ENCODE measurements at regions not wholly inside any gene's neighbourhood (a gene's known extent, or its start where the extent isn't known, plus 50 kb on each side); places are given as distances from the start of the nearest gene placed in this dataset.

- H4K20me1 ChIP-seq (ENCODE audit: insufficient read depth, low read length), result no peaks in the 10 kb centered on the region
- no peak for DNase-seq (ENCODE audit: low spot score)
- no peaks in the 10 kb centered on the region for H3K4me1 ChIP-seq (ENCODE audit: insufficient read depth, low read length, poor library complexity, severe bottlenecking)
- no peak overlapping the region for H2AFZ ChIP-seq (ENCODE audit: low read length)
- no peaks in the 10 kb centered on the region for H3K9me2 ChIP-seq (ENCODE audit: insufficient read depth, low read length)
- H3K79me2 ChIP-seq (ENCODE audit: insufficient read depth, low read depth, low read length), result no peaks in the 10 kb centered on the region
- TF ChIP-seq EZH2phosphoT487 (IDR thresholded peaks at IDR 0.05; ENCODE audit: borderline replicate concordance, low read depth, low read length) (no peak), CTCF (conservative IDR thresholded peaks at IDR 0.05; ENCODE audit: low read length) (no peak)
- ChIA-PET POLR2A (interaction anchor here (0.6 kb wide), 1 partner anchor 422 kb away, joined by 3 read pairs; no protein-coding TSS in a partner anchor), CTCF (ENCODE audit: unreplicated experiment) (no interaction called here)
- H3K9me3 ChIP-seq (ENCODE audit: low read length), result no peaks in the 10 kb centered on the region
- no peaks in the 10 kb centered on the region for H3K36me3 ChIP-seq (ENCODE audit: insufficient read depth, low read length)
- no peak overlapping the region for H3K4me2 ChIP-seq (ENCODE audit: low read length)
- no TSS peak for BruUV-seq (replicated peaks)
- intact Hi-C loops (cut with micrococcal nuclease; ENCODE audit: unreplicated experiment), result no loop called here
- H3K27ac ChIP-seq (ENCODE audit: low read depth, low read length, poor library complexity, severe bottlenecking), result no peak overlapping the region
- no peak overlapping the region for H3K4me3 ChIP-seq (ENCODE audit: low read depth, low read length, poor library complexity, severe bottlenecking)
Measured at GRCh38 chr2:36137612-36138011, 218.0 kb upstream of the CRIM1 start.

GRCh38 chr2:36134281-36134680 is 221.3 kb upstream of the CRIM1 start:
- Histone ChIP-seq H3K36me3 (ENCODE audit: insufficient read depth, low read length) (no peaks in the 10 kb centered on the region), H3K9me3 (ENCODE audit: low read length) (no peaks in the 10 kb centered on the region), H3K4me2 (ENCODE audit: low read length) (no peak overlapping the region), H2AFZ (ENCODE audit: low read length) (no peak overlapping the region), H3K4me3 (ENCODE audit: low read depth, low read length, poor library complexity, severe bottlenecking) (no peak overlapping the region), H3K9me2 (ENCODE audit: insufficient read depth, low read length) (no peaks in the 10 kb centered on the region), H3K79me2 (ENCODE audit: insufficient read depth, low read depth, low read length) (no peaks in the 10 kb centered on the region), H3K4me1 (ENCODE audit: insufficient read depth, low read length, poor library complexity, severe bottlenecking) (no peaks in the 10 kb centered on the region), H4K20me1 (ENCODE audit: insufficient read depth, low read length) (no peaks in the 10 kb centered on the region), H3K27ac (ENCODE audit: low read depth, low read length, poor library complexity, severe bottlenecking) (no peak overlapping the region)
- CTCF ChIA-PET (ENCODE audit: unreplicated experiment), result no interaction called here
- no peak for TF ChIP-seq EZH2phosphoT487 (IDR thresholded peaks at IDR 0.05; ENCODE audit: borderline replicate concordance, low read depth, low read length)
- TF ChIP-seq CTCF (conservative IDR thresholded peaks at IDR 0.05; ENCODE audit: low read length), result no peak
- intact Hi-C loops (cut with micrococcal nuclease; ENCODE audit: unreplicated experiment), result no loop called here
- POLR2A ChIA-PET, result interaction anchor here (0.5 to 0.7 kb wide), 2 partner anchors 70 to 545 kb away, joined by 3 read pairs; no protein-coding TSS in a partner anchor
- BruUV-seq (replicated peaks), result no TSS peak
- no peak for DNase-seq (ENCODE audit: low spot score)

GRCh38 chr2:36128359-36128758 is 227.2 kb upstream of the CRIM1 start:
- Histone ChIP-seq H3K4me1 (ENCODE audit: insufficient read depth, low read length, poor library complexity, severe bottlenecking) (no peaks in the 10 kb centered on the region), H4K20me1 (ENCODE audit: insufficient read depth, low read length) (no peaks in the 10 kb centered on the region), H2AFZ (ENCODE audit: low read length) (no peak overlapping the region), H3K4me3 (ENCODE audit: low read depth, low read length, poor library complexity, severe bottlenecking) (no peak overlapping the region), H3K36me3 (ENCODE audit: insufficient read depth, low read length) (no peaks in the 10 kb centered on the region), H3K9me3 (ENCODE audit: low read length) (no peaks in the 10 kb centered on the region), H3K27ac (ENCODE audit: low read depth, low read length, poor library complexity, severe bottlenecking) (no peak overlapping the region), H3K9me2 (ENCODE audit: insufficient read depth, low read length) (no peaks in the 10 kb centered on the region), H3K79me2 (ENCODE audit: insufficient read depth, low read depth, low read length) (no peaks in the 10 kb centered on the region), H3K4me2 (ENCODE audit: low read length) (no peak overlapping the region)
- TF ChIP-seq CTCF (conservative IDR thresholded peaks at IDR 0.05; ENCODE audit: low read length) (no peak), EZH2phosphoT487 (IDR thresholded peaks at IDR 0.05; ENCODE audit: borderline replicate concordance, low read depth, low read length) (no peak)
- BruUV-seq (replicated peaks), result no TSS peak
- CTCF ChIA-PET (ENCODE audit: unreplicated experiment), result no interaction called here
- POLR2A ChIA-PET, result no interaction called here
- no peak for DNase-seq (ENCODE audit: low spot score)
- intact Hi-C loops (cut with micrococcal nuclease; ENCODE audit: unreplicated experiment), result no loop called here

Data from OCI-LY7 (cell line).